SK-N-SH treated with all-trans-retinoic acid at 6 μM for 48 hours (cell line): ENCODE measurements at regions not wholly inside any gene's neighbourhood (a gene's known extent, or its start where the extent isn't known, plus 50 kb on each side); places are given as distances from the start of the nearest gene placed in this dataset.
A peak's percentile ranks its signal among the peaks of the same experiment; 100 is the strongest.

ENCODE experiments used
- ATAC-seq: fragments of 200-7000 bp; cut with Tn5 transposase; 3 replicates; pipeline ENCODE4 v1.9.1; 2020; ENCODE audit warnings: mild to moderate bottlenecking, moderate library complexity
- ARNTL ChIP-seq: fragments of 450-650 bp; formaldehyde crosslinking; IDR thresholded peaks from 2 replicates; pipeline ENCODE4 v1.5.0; 2020; ENCODE audit warnings: low read depth, mild to moderate bottlenecking, moderate library complexity, borderline replicate concordance
- BACH2 ChIP-seq: fragments of 250-450 bp; sonication (Bioruptor Pico); IDR thresholded peaks from 2 replicates; pipeline ENCODE4 v1.9.0; 2021; ENCODE audit warnings: mild to moderate bottlenecking, borderline replicate concordance
- CREB5 ChIP-seq: fragments of 250-450 bp; sonication (Bioruptor Pico); IDR thresholded peaks from 2 replicates; pipeline ENCODE4 v1.5.1; 2020; ENCODE audit warnings: low read depth, mild to moderate bottlenecking, moderate library complexity
- CSDC2 ChIP-seq: fragments of 250-450 bp; sonication (Bioruptor Pico); IDR thresholded peaks from 2 replicates; pipeline ENCODE4 v1.5.0; 2020; ENCODE audit warnings: mild to moderate bottlenecking, moderate library complexity
- CSRNP3 ChIP-seq: fragments of 250-450 bp; sonication (Bioruptor Pico); IDR thresholded peaks from 2 replicates; pipeline ENCODE4 v1.5.1; 2021; ENCODE audit warnings: mild to moderate bottlenecking, moderate library complexity
- ESRRG ChIP-seq: fragments of 250-450 bp; sonication (Bioruptor Pico); IDR thresholded peaks from 2 replicates; pipeline ENCODE4 v1.6.1; 2021; ENCODE audit warnings: mild to moderate bottlenecking
- GLIS3 ChIP-seq: fragments of 250-450 bp; sonication (Bioruptor Pico); IDR thresholded peaks from 2 replicates; pipeline ENCODE4 v1.5.0; 2020; ENCODE audit warnings: mild to moderate bottlenecking, moderate library complexity
- ISL1 ChIP-seq: fragments of 250-450 bp; sonication (Bioruptor Pico); IDR thresholded peaks from 2 replicates; pipeline ENCODE4 v2.1.2; 2022; ENCODE audit warnings: mild to moderate bottlenecking, moderate library complexity
- OSR1 ChIP-seq: fragments of 250-450 bp; sonication (Bioruptor Pico); IDR thresholded peaks from 2 replicates; pipeline ENCODE4 v1.8.0; 2022; ENCODE audit warnings: moderate library complexity, mild to moderate bottlenecking, inconsistent platforms
- PATZ1 ChIP-seq: fragments of 250-450 bp; sonication (Bioruptor Pico); IDR thresholded peaks from 2 replicates; pipeline ENCODE4 v1.8.0; 2020; ENCODE audit warnings: mild to moderate bottlenecking, moderate library complexity, borderline replicate concordance
- POU6F1 ChIP-seq: fragments of 250-450 bp; sonication (Bioruptor Pico); IDR thresholded peaks from 2 replicates; pipeline ENCODE4 v1.8.0; 2021; ENCODE audit warnings: low read depth, mild to moderate bottlenecking, moderate library complexity, borderline replicate concordance
- RARB ChIP-seq: fragments of 250-450 bp; sonication (Bioruptor Pico); IDR thresholded peaks from 2 replicates; pipeline ENCODE4 v1.8.0; 2021; ENCODE audit warnings: mild to moderate bottlenecking, moderate library complexity
- SNAI2 ChIP-seq: fragments of 250-450 bp; sonication (Bioruptor Pico); IDR thresholded peaks from 2 replicates; pipeline ENCODE4 v1.5.0; 2020; ENCODE audit warnings: mild to moderate bottlenecking, moderate library complexity
- TCF4 ChIP-seq: fragments of 250-450 bp; sonication (Bioruptor Pico); IDR thresholded peaks from 2 replicates; pipeline ENCODE4 v1.8.0; 2021; ENCODE audit warnings: mild to moderate bottlenecking, moderate library complexity, borderline replicate concordance
- TOX ChIP-seq: fragments of 250-450 bp; sonication (Bioruptor Pico); IDR thresholded peaks from 2 replicates; pipeline ENCODE4 v1.8.0; 2021; ENCODE audit warnings: mild to moderate bottlenecking, moderate library complexity, borderline replicate concordance
- ZC3H10 ChIP-seq: fragments of 250-450 bp; sonication (Bioruptor Pico); IDR thresholded peaks from 2 replicates; pipeline ENCODE4 v1.5.1; 2021; ENCODE audit warnings: mild to moderate bottlenecking, moderate library complexity
- ZFP30 ChIP-seq: fragments of 450-650 bp; formaldehyde crosslinking; IDR thresholded peaks from 2 replicates; pipeline ENCODE4 v1.5.0; 2022; ENCODE audit warnings: mild to moderate bottlenecking, moderate library complexity
- ZNF565 ChIP-seq: fragments of 450-650 bp; formaldehyde crosslinking; conservative IDR thresholded peaks from 2 replicates; pipeline ENCODE4 v1.5.0; 2020; ENCODE audit warnings: low read depth, mild to moderate bottlenecking, moderate library complexity
- ZNF70 ChIP-seq: fragments of 450-650 bp; formaldehyde crosslinking; IDR thresholded peaks from 2 replicates; pipeline ENCODE4 v1.5.0; 2020; ENCODE audit warnings: mild to moderate bottlenecking, moderate library complexity
- ZNF8 ChIP-seq: fragments of 450-650 bp; formaldehyde crosslinking; IDR thresholded peaks from 2 replicates; pipeline ENCODE4 v1.5.0; 2020; ENCODE audit warnings: mild to moderate bottlenecking, moderate library complexity

GRCh38 chr12:89836026-89836425 is 127.4 kb upstream of the ATP2B1 start:
- TF ChIP-seq TOX (CRISPR knock-in tag) (no peak), ISL1 (CRISPR knock-in tag) (no peak)
- ATAC-seq: no peak

- ATAC-seq: no peak
- TF ChIP-seq ARNTL (CRISPR knock-in tag): no peak
Measured at GRCh38 chr12:89834676-89835075, 126.0 kb upstream of the ATP2B1 start.

GRCh38 chr12:89833337-89834252 is 125.0 kb upstream of the ATP2B1 start:
- ATAC-seq: peak; percentile 94
- no peak for TF ChIP-seq ZNF8 (CRISPR knock-in tag)
- no peak for TF ChIP-seq OSR1 (CRISPR knock-in tag)
- TF ChIP-seq TOX (CRISPR knock-in tag): no peak
- no peak for TF ChIP-seq ZNF70
- no peak for TF ChIP-seq ISL1 (CRISPR knock-in tag)
- TF ChIP-seq POU6F1 (CRISPR knock-in tag): no peak
- TF ChIP-seq CSDC2 (CRISPR knock-in tag): no peak
- no peak for TF ChIP-seq ZC3H10
- TF ChIP-seq CSRNP3 (CRISPR knock-in tag): no peak
- TF ChIP-seq CREB5: no peak
- TF ChIP-seq BACH2 (CRISPR knock-in tag): no peak
- no peak for TF ChIP-seq ESRRG (CRISPR knock-in tag)
- no peak for TF ChIP-seq SNAI2 (CRISPR knock-in tag)
- TF ChIP-seq ZNF565 (CRISPR knock-in tag): no peak
- TF ChIP-seq TCF4 (CRISPR knock-in tag): no peak; the same call in 1 of the 2 replicates
- TF ChIP-seq ARNTL (CRISPR knock-in tag): no peak
- TF ChIP-seq PATZ1 (CRISPR knock-in tag): no peak
- no peak for TF ChIP-seq RARB (CRISPR knock-in tag)

- TF ChIP-seq ZNF70: no peak
- TF ChIP-seq ESRRG (CRISPR knock-in tag): no peak
- TF ChIP-seq GLIS3: no peak
- no peak for TF ChIP-seq CSDC2 (CRISPR knock-in tag)
- no peak for ATAC-seq
Measured at GRCh38 chr12:89832336-89832735, 123.7 kb upstream of the ATP2B1 start.

GRCh38 chr12:89831310-89832095 is 122.9 kb upstream of the ATP2B1 start:
- no peak for ATAC-seq
- TF ChIP-seq CSRNP3 (CRISPR knock-in tag): no peak
- TF ChIP-seq POU6F1 (CRISPR knock-in tag): no peak
- TF ChIP-seq ZFP30 (CRISPR knock-in tag): no peak
- TF ChIP-seq ZC3H10: no peak
